Vagina (tissue), 2 donors: ENCODE measurements at regions not wholly inside any gene's neighbourhood (a gene's known extent, or its start where the extent isn't known, plus 50 kb on each side); places are given as distances from the start of the nearest gene placed in this dataset.

Experiments
- DNase-seq, 2 donors: peaks; one replicate each; pipeline ENCODE4 v3.0.0-alpha.2; 2017; ENCODE audit errors: extremely low spot score in 2 of 2
- H3K27ac ChIP-seq: fragments of 200-600 bp; sonication (generic); one replicate; pipeline ENCODE4 v1.5.1; 2019
- H3K27me3 ChIP-seq: fragments of 200-600 bp; sonication (generic); one replicate; pipeline ENCODE4 v1.5.1; 2019
- H3K36me3 ChIP-seq, 2 donors: fragments of 200-600 bp; sonication (generic); one replicate each; pipeline ENCODE4 v1.5.1; 2017 to 2019
- H3K4me1 ChIP-seq: fragments of 200-600 bp; sonication (generic); one replicate; pipeline ENCODE4 v1.5.1; 2019
- H3K4me3 ChIP-seq, 2 donors: fragments of 200-600 bp; sonication (generic); 1 replicate in 1 of 2; 2 replicates in 1 of 2; pipeline ENCODE4 v1.5.1; 2016 to 2019
- H3K9me3 ChIP-seq: fragments of 200-600 bp; sonication (generic); one replicate; pipeline ENCODE4 v1.5.1; 2019
- POLR2A ChIP-seq, 2 donors: fragments of 450-650 bp; IDR thresholded peaks; one replicate each; pipeline ENCODE4 v1.6.1; 2017; ENCODE audit warnings: antibody characterized with exemption in 2 of 2, mild to moderate bottlenecking in 2 of 2, moderate library complexity in 2 of 2
- POLR2AphosphoS5 ChIP-seq, 2 donors: sonication (generic); formaldehyde crosslinking; IDR thresholded peaks; one replicate each; pipeline ENCODE4 v1.9.0; 2017; ENCODE audit warnings: antibody characterized with exemption in 2 of 2, mild to moderate bottlenecking in 2 of 2, low read depth in 1 of 2; ENCODE audit not compliant: insufficient read depth in 1 of 2
- intact Hi-C: fragments of 100-400 bp; cut with DNase I; formaldehyde crosslinking; loops from one replicate; pipeline ENCODE4 v1.15.1; 2023
- TF ChIP-seq, protein P1 (sequence below), 3 experiments: fragments of 450-650 bp in 2 of 3; fragments of 200-600 bp in 1 of 3; sonication (generic) in 1 of 3; IDR thresholded peaks; one replicate each; pipeline ENCODE4 v1.5.1; 2017 to 2019; ENCODE audit warnings: antibody characterized with exemption in 3 of 3, mild to moderate bottlenecking in 2 of 3, moderate library complexity in 2 of 3

- TF ChIP-seq, protein P1, sequence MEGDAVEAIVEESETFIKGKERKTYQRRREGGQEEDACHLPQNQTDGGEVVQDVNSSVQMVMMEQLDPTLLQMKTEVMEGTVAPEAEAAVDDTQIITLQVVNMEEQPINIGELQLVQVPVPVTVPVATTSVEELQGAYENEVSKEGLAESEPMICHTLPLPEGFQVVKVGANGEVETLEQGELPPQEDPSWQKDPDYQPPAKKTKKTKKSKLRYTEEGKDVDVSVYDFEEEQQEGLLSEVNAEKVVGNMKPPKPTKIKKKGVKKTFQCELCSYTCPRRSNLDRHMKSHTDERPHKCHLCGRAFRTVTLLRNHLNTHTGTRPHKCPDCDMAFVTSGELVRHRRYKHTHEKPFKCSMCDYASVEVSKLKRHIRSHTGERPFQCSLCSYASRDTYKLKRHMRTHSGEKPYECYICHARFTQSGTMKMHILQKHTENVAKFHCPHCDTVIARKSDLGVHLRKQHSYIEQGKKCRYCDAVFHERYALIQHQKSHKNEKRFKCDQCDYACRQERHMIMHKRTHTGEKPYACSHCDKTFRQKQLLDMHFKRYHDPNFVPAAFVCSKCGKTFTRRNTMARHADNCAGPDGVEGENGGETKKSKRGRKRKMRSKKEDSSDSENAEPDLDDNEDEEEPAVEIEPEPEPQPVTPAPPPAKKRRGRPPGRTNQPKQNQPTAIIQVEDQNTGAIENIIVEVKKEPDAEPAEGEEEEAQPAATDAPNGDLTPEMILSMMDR (IDR thresholded peaks at IDR 0.05), result no peak
- TF ChIP-seq POLR2AphosphoS5 (IDR thresholded peaks at IDR 0.05; ENCODE audit: insufficient read depth in 1 of 2, low read depth in 1 of 2), result no peak
- TF ChIP-seq POLR2A (IDR thresholded peaks at IDR 0.05), result no peak
- DNase-seq, result no peak
- intact Hi-C loops, result no loop called here
- Histone ChIP-seq H3K4me1 (no peaks in the 10 kb centered on the region), H3K27me3 (no peaks in the 10 kb centered on the region), H3K27ac (no peak overlapping the region), H3K9me3 (no peaks in the 10 kb centered on the region), H3K4me3 (no peak overlapping the region), H3K36me3 (no peaks in the 10 kb centered on the region)
Measured at GRCh38 chr6:54026652-54027400, 84.4 kb upstream of the MLIP start.

DNA sequence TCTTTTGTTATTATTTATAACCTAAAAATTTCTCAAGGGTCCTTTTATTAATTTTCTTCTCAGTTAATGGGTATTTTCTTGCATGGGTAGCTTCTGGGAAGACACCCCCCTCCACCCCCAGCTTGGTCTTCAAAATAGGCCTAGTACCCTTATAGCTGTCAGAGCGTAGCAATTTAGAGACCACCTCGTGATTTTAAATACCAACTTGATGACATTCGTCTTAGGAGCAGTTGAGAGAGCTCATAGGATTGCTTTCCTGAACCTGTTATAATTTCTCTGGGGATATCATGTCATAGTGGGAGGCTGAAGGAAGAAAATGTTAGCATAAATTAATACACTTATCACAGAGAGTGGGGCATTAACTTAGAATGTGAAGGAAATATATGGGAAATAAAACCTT, 83.1 kb upstream of the MLIP start:
- no peak for DNase-seq
- Histone ChIP-seq H3K9me3 (no peaks in the 10 kb centered on the region), H3K27ac (no peak overlapping the region), H3K27me3 (no peaks in the 10 kb centered on the region), H3K36me3 (no peaks in the 10 kb centered on the region), H3K4me1 (no peaks in the 10 kb centered on the region), H3K4me3 (no peak overlapping the region)
- intact Hi-C loops, result no loop called here
- TF ChIP-seq, protein P1 (IDR thresholded peaks at IDR 0.05), result no peak
- no peak for TF ChIP-seq POLR2A (IDR thresholded peaks at IDR 0.05)
- no peak for TF ChIP-seq POLR2AphosphoS5 (IDR thresholded peaks at IDR 0.05; ENCODE audit: insufficient read depth in 1 of 2, low read depth in 1 of 2)

DNA sequence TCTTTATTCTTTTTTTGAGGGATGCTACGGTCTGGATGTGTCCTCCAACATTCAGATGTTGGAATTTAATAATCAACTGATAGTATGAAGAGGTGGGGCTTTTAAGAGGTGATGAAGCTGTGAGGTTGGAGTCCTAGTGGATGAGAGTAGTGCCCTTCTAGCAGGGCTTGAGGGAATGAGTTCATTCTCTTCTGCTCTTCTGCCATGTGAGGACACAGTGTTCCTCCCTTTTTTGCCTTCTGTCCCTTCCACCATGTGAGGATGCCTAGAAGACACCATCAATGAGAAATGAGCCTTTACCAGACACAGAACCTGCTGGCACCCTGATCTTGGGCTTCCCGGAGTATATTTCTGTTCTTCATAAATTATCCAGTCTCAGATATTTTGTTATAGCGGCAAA, 82.1 kb upstream of the MLIP start:
- intact Hi-C loops, result no loop called here
- no peaks in the 10 kb centered on the region for H3K9me3 ChIP-seq
- no peaks in the 10 kb centered on the region for H3K27me3 ChIP-seq
- no peaks in the 10 kb centered on the region for H3K4me1 ChIP-seq
- H3K27ac ChIP-seq, result no peak overlapping the region
- no peak for DNase-seq
- H3K4me3 ChIP-seq, result no peak overlapping the region
- no peaks in the 10 kb centered on the region for H3K36me3 ChIP-seq
- TF ChIP-seq, protein P1 (IDR thresholded peaks at IDR 0.05), result no peak
- no peak for TF ChIP-seq POLR2A (IDR thresholded peaks at IDR 0.05)

GRCh38 chr6:54031169-54031568, 80.1 kb upstream of the MLIP start:
- Histone ChIP-seq H3K9me3 (no peaks in the 10 kb centered on the region), H3K4me3 (no peak overlapping the region), H3K27me3 (no peaks in the 10 kb centered on the region), H3K4me1 (no peaks in the 10 kb centered on the region), H3K36me3 (no peaks in the 10 kb centered on the region), H3K27ac (no peak overlapping the region)
- no peak for DNase-seq
- intact Hi-C loops, result no loop called here
- TF ChIP-seq POLR2AphosphoS5 (IDR thresholded peaks at IDR 0.05; ENCODE audit: insufficient read depth in 1 of 2, low read depth in 1 of 2) (no peak), POLR2A (IDR thresholded peaks at IDR 0.05) (no peak)
- TF ChIP-seq, protein P1 (IDR thresholded peaks at IDR 0.05), result no peak

DNA sequence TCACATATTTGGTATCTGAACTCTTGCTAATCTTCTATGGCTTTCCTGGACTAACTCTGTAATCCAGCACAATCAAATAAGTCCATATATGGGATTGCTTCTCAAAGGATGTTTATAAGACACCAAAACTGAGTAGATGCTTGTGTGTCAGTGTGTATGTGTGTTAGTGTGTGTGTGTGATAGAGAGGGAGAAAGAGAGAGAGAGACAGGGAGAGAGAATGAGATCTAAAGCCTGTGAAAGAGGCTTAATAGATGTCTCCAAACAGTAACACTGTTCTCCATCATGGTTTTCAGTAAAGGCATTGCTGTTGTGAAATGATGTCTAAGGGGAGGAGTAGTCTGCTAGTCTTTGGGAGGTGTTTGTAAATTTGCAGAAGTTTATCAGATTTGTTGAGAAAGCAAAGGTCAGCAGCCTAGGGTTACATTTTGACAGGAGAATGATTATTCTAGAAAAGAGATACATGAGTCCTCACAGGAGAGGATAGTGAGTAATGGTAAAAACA, 73.9 kb upstream of the MLIP start:
- Histone ChIP-seq H3K9me3 (no peaks in the 10 kb centered on the region), H3K36me3 (no peaks in the 10 kb centered on the region), H3K27ac (no peak overlapping the region), H3K4me1 (no peaks in the 10 kb centered on the region), H3K27me3 (no peaks in the 10 kb centered on the region), H3K4me3 (no peak overlapping the region)
- no peak for DNase-seq
- TF ChIP-seq POLR2A (IDR thresholded peaks at IDR 0.05) (no peak), POLR2AphosphoS5 (IDR thresholded peaks at IDR 0.05; ENCODE audit: insufficient read depth in 1 of 2, low read depth in 1 of 2) (no peak)
- TF ChIP-seq, protein P1 (IDR thresholded peaks at IDR 0.05), result no peak
- intact Hi-C loops, result no loop called here
